Colonic mucosa (tissue), 4 donors: ENCODE measurements at regions not wholly inside any gene's neighbourhood (a gene's known extent, or its start where the extent isn't known, plus 50 kb on each side); places are given as distances from the start of the nearest gene placed in this dataset.

Experiments used
- DNase-seq: peaks from one replicate; pipeline ENCODE4 v3.0.0-alpha.2; 2020
- H3K27ac ChIP-seq: fragments of 200-600 bp; one replicate; pipeline ENCODE4 v1.8.0; 2021
- H3K27me3 ChIP-seq: fragments of 200-600 bp; one replicate; pipeline ENCODE4 v1.8.0; 2021
- H3K36me3 ChIP-seq: fragments of 200-600 bp; one replicate; pipeline ENCODE4 v1.8.0; 2021
- H3K4me1 ChIP-seq: fragments of 200-600 bp; one replicate; pipeline ENCODE4 v1.8.0; 2021; ENCODE audit warnings: mild to moderate bottlenecking
- H3K4me3 ChIP-seq: fragments of 200-600 bp; one replicate; pipeline ENCODE4 v1.8.0; 2021
- H3K9ac ChIP-seq, 2 donors: one replicate each; pipeline ENCODE4 v1.7.0; 2013; ENCODE audit warnings: control low read depth in 2 of 2, low read depth in 2 of 2, low read length in 2 of 2
- H3K9me3 ChIP-seq: fragments of 200-600 bp; one replicate; pipeline ENCODE4 v1.8.0; 2021
- intact Hi-C: fragments of 100-400 bp; cut with DNase I; formaldehyde crosslinking; loops from one replicate; pipeline ENCODE4 v1.14.1; 2022
- TF ChIP-seq, protein P1 (sequence below): fragments of 200-600 bp; IDR thresholded peaks from one replicate; pipeline ENCODE4 v1.8.0; 2022; ENCODE audit warnings: antibody characterized with exemption, mild to moderate bottlenecking
- donor health status: healthy.
- donor health status: DM: no; HTN: no; CAD: no.
- donor health status: DM: no; HTN: no; CAD: no.

DNA sequence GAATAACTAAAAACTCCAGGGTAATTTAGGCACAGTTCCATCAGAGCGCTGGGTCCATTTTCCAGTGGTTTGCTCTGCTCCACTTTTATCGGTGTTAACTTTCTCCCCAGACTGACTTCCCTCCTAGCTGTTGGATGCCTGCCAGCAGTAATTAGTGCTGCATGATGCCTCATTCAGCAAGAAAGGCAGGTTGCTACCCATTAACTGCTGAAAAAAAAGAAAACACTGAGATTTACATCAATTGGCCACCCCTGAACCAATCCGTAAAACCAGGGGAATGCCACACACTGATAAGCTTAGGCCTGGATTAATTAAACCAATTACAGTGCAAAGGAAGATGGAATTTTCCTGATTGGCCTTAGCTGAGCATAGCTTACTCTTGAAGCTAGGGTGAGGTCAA is 182.4 kb upstream of the CXXC4 start:
- peak; percentile 18 for DNase-seq
- intact Hi-C loops = no loop called here
- TF ChIP-seq, protein P1, sequence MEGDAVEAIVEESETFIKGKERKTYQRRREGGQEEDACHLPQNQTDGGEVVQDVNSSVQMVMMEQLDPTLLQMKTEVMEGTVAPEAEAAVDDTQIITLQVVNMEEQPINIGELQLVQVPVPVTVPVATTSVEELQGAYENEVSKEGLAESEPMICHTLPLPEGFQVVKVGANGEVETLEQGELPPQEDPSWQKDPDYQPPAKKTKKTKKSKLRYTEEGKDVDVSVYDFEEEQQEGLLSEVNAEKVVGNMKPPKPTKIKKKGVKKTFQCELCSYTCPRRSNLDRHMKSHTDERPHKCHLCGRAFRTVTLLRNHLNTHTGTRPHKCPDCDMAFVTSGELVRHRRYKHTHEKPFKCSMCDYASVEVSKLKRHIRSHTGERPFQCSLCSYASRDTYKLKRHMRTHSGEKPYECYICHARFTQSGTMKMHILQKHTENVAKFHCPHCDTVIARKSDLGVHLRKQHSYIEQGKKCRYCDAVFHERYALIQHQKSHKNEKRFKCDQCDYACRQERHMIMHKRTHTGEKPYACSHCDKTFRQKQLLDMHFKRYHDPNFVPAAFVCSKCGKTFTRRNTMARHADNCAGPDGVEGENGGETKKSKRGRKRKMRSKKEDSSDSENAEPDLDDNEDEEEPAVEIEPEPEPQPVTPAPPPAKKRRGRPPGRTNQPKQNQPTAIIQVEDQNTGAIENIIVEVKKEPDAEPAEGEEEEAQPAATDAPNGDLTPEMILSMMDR = no peak

DNA sequence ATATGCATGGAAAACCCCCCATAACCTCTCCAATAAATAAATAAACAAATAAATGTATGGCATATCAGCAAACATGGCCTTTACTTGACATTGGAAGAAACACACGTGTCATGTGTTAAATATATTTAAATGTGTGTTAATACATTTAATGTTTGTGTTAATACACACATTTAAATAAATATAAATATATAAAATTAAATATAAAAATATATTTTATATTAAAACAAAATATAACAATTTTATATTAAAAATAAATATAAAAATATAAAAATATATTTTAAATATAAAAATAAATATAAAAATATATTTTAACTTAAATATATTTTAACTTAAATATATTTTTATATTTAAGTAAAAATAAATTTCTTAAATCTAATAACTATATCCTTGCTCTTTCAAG is 187.6 kb upstream of the CXXC4 start:
- H3K9me3 ChIP-seq = no peaks in the 10 kb centered on the region
- no peak overlapping the region for H3K9ac ChIP-seq
- no peak overlapping the region for H3K27ac ChIP-seq
- no peak overlapping the region for H3K4me3 ChIP-seq
- H3K4me1 ChIP-seq = no peaks in the 10 kb centered on the region
- H3K27me3 ChIP-seq = no peaks in the 10 kb centered on the region
- TF ChIP-seq, protein P1 = no peak
- no peaks in the 10 kb centered on the region for H3K36me3 ChIP-seq
- intact Hi-C loops = no loop called here
- DNase-seq = no peak

More for the DNA sequence above, 182.4 kb upstream of the CXXC4 start:
- Histone ChIP-seq H3K4me3 (no peak overlapping the region), H3K36me3 (no peaks in the 10 kb centered on the region), H3K9ac (no peak overlapping the region), H3K4me1 (no peaks in the 10 kb centered on the region), H3K9me3 (no peaks in the 10 kb centered on the region), H3K27me3 (no peaks in the 10 kb centered on the region), H3K27ac (no peak overlapping the region)

DNA sequence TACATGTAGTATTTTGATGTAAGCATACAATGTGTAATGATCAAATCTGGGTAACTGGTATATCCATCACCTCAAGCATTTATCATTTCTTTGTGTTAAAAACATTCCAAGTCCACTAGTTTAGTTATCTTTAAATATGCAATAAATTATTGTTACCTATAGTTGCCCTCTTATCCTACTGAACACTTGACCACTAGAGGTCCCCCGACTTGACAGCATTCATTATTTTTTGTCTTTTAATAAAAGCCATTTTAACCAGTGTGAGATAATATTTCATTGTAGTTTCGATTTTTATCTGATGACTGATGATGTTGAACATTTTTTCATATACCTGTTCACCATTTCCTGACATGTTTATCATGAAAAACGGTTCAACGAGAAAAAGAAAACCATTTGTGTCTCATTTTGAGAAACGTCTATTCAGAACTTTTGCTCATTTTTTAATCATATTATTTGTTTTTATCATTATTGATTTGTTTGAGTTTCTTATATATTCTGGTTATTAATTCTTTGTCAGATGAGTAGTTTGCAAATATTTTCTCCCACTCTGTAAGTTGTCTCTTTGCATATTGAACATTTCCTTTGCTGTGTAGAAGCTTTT is 199.0 kb upstream of the CXXC4 start:
- no peak overlapping the region for H3K9ac ChIP-seq
- H3K4me3 ChIP-seq = no peak overlapping the region
- no peak for DNase-seq
- no peaks in the 10 kb centered on the region for H3K27me3 ChIP-seq
- H3K27ac ChIP-seq = no peak overlapping the region
- intact Hi-C loops = no loop called here
- TF ChIP-seq, protein P1 = no peak
- no peaks in the 10 kb centered on the region for H3K36me3 ChIP-seq
- no peaks in the 10 kb centered on the region for H3K4me1 ChIP-seq
- no peaks in the 10 kb centered on the region for H3K9me3 ChIP-seq

DNA sequence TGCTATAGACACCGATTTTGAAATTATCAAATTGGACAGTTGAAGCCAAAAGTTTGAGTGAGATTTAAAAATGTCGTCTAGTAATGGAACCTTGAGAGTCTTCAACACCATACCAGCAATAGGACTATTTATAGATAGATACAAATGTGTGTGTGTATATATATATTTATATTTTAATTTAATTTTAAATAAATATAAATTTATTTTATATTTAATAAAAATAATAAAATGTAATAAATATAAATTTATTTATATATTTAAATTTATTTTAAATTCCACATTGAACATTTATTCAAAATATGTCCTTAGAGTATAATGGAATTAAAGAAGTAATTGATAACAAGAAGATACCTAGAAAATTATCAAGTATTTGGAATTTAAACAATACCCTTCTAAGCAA is 221.9 kb upstream of the CXXC4 start:
- Histone ChIP-seq H3K9ac (no peak overlapping the region), H3K27me3 (no peaks in the 10 kb centered on the region), H3K4me3 (no peak overlapping the region), H3K36me3 (no peaks in the 10 kb centered on the region), H3K4me1 (no peaks in the 10 kb centered on the region), H3K9me3 (no peaks in the 10 kb centered on the region), H3K27ac (no peak overlapping the region)
- TF ChIP-seq, protein P1 = no peak
- DNase-seq = no peak
- intact Hi-C loops = no loop called here

DNA sequence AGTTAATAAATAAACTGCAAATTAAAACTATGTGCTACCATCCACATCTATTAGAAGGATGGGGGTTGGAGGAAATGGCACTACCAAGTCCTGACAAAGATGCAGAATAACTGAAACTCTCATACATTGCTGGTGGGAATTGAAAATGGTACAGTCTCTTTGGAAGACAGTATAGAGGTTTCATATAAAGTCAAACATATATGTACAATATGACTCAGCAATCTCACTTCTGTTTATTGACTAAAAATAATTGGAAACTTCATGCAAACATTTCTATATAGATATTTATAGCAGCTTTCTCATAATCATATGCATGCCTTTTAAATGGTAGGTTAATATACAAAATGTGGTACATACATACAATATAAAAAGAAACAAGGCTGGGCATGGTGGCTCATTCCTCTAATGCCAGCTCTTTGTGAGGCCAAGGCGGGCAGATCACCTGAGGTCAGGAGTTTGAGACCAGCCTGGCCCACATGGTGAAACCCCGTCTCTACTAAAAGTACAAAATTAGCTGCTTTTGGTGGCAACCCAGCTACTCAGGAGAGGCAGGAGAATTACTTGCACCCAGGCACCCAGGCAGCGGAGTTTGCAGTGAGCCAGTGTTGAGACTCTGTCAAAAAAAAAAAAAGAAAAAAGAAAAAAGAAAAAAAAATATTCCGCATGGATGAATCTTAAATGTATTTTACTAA is 225.0 kb upstream of the CXXC4 start:
- TF ChIP-seq, protein P1 = no peak
- Histone ChIP-seq H3K36me3 (no peaks in the 10 kb centered on the region), H3K4me3 (no peak overlapping the region), H3K4me1 (no peaks in the 10 kb centered on the region), H3K9me3 (no peaks in the 10 kb centered on the region), H3K9ac (no peak overlapping the region), H3K27me3 (no peaks in the 10 kb centered on the region), H3K27ac (no peak overlapping the region)
- no peak for DNase-seq
- intact Hi-C loops = no loop called here
